ENCODE measurements at regions not wholly inside any gene's neighbourhood (a gene's known extent, or its start where the extent isn't known, plus 50 kb on each side); places are given as distances from the start of the nearest gene placed in this dataset.
"Not testable (repeated sequence)": the region's sequence is repeated elsewhere in the genome, so short reads cannot be mapped to it uniquely, and the experiment has no call there.

GRCh38 chr7:20501473-20501872, 114.0 kb upstream of the ABCB5 start:
- TF ChIP-seq CEBPB (IDR thresholded peaks at IDR 0.05; ENCODE audit: low read depth, low read length); CBX8 (IDR thresholded peaks at IDR 0.05; ENCODE audit: borderline replicate concordance, low read depth, low read length); CTCF (IDR thresholded peaks at IDR 0.05; ENCODE audit: control extremely low read depth in 1 of 3, insufficient read depth in 1 of 3, low read depth in 1 of 3, low read length in 3 of 3); GABPA (IDR thresholded peaks at IDR 0.05; ENCODE audit: borderline replicate concordance, insufficient read depth, low read length); POLR2A (IDR thresholded peaks at IDR 0.05; ENCODE audit: control extremely low read depth in 1 of 2, low read depth in 2 of 2, low read length in 2 of 2); TEAD4 (IDR thresholded peaks at IDR 0.05; ENCODE audit: low read depth, low read length): not testable (repeated sequence)

All from H1 (cell line).